COLO668 (cell line): ENCODE measurements at regions not wholly inside any gene's neighbourhood (a gene's known extent, or its start where the extent isn't known, plus 50 kb on each side); places are given as distances from the start of the nearest gene placed in this dataset.

Source experiments
- DNase-seq: peaks from one replicate; lab custom pipeline; 2025; ENCODE audit not compliant: unreplicated experiment; lab: John Stamatoyannopoulos, UW

GRCh38 chr5:73344835-73345234, 103.7 kb downstream of the FOXD1 start:
- DNase-seq, result no peak

- DNase-seq, result no peak
Measured at GRCh38 chr5:73339711-73340110, 108.9 kb downstream of the FOXD1 start.

GRCh38 chr5:73339051-73339575, 109.5 kb downstream of the FOXD1 start:
- no peak for DNase-seq

- DNase-seq, result peak; percentile 31
Measured at GRCh38 chr5:73338256-73339050, 110.1 kb downstream of the FOXD1 start.

GRCh38 chr5:73337586-73338255, 110.9 kb downstream of the FOXD1 start:
- no peak for DNase-seq

GRCh38 chr5:73336366-73336765, 112.2 kb downstream of the FOXD1 start:
- no peak for DNase-seq

- no peak for DNase-seq
Measured at GRCh38 chr5:73333944-73334703, 114.5 kb downstream of the FOXD1 start.

- DNase-seq, result no peak
Measured at GRCh38 chr5:73330613-73331012, 118.0 kb downstream of the FOXD1 start.

GRCh38 chr5:73328640-73329039, 119.9 kb downstream of the FOXD1 start:
- DNase-seq, result no peak

GRCh38 chr5:73327908-73328455, 120.6 kb downstream of the FOXD1 start:
- no peak for DNase-seq

- no peak for DNase-seq
Measured at GRCh38 chr5:73325546-73325945, 123.0 kb downstream of the FOXD1 start.

GRCh38 chr5:73323466-73323865, 125.1 kb downstream of the FOXD1 start:
- DNase-seq, result no peak

- DNase-seq, result peak; percentile 53
Measured at GRCh38 chr5:73322437-73323076, 126.0 kb downstream of the FOXD1 start.

- DNase-seq, result peak; percentile 42
Measured at GRCh38 chr5:73321757-73322436, 126.7 kb downstream of the FOXD1 start.

GRCh38 chr5:73319036-73319435, 129.5 kb downstream of the FOXD1 start:
- no peak for DNase-seq

GRCh38 chr5:73318308-73318719, 130.3 kb downstream of the FOXD1 start:
- DNase-seq, result no peak

- DNase-seq, result no peak
Measured at GRCh38 chr5:73317523-73317922, 131.1 kb downstream of the FOXD1 start.

- no peak for DNase-seq
Measured at GRCh38 chr5:73314395-73315257, 134.0 kb downstream of the FOXD1 start.

GRCh38 chr5:73312872-73313510, 135.6 kb downstream of the FOXD1 start:
- no peak for DNase-seq
